8988T (cell line): ENCODE measurements at regions not wholly inside any gene's neighbourhood (a gene's known extent, or its start where the extent isn't known, plus 50 kb on each side); places are given as distances from the start of the nearest gene placed in this dataset.

Experiments
- DNase-seq: peaks from one replicate; pipeline ENCODE4 v3.0.0; 2011

DNA sequence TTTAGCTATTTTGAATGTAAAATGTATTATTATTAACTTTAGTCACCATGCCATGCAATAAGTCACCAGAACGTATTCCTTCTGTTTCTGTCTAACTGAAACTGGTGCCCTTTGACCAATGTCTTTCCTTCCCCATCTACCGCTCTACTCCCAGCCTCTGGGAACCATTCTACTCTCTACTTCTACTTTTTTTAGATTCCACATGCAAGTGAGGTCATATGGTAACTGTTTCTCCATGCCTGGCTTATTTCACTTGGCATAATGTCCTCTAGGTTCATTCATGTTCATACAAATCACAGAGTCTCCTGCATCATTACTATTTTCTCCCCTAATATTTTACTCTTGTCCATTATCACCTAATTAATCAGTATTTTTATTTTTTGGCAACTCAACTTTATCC lies 160.1 kb downstream of the TMX1 start:
- no peak for DNase-seq

DNA sequence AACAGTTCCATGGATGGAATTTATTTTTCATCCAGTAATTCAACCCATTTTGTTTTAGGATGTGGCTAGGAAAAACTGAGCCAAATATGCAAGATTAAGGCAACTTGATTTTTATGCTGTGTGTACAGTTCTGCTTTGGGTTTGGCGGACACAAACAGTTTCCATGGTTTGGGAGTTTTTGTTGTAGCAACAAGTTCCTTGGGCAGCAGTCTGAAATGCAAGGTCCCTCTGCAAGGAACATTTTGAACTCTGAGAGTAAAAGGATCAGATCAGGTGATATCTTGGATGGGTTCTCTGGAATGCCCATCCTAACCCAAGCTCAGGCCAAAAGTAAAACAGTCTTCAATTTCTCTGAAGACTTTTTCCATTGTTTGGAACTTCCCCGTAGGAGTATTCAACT lies 161.2 kb downstream of the TMX1 start:
- DNase-seq = no peak

DNA sequence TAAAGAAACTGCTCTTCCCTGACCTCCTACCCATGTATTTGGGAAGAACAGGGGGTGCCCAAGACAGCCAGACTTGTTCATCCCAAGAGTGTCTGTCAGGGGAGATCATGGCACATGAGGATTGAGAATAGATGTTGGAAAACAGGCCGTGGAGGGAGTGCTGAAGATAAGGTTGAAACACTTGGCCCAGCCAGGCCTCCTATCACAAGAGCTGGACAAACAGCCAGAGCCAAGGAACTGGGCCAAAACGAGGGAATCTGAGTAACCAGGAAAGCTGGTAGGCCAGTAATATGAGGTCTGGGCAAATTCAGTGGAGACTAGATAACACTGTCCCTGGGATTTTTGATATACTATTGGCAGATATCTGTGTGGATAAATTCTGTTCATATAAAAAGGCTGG lies 161.7 kb downstream of the TMX1 start:
- no peak for DNase-seq

DNA sequence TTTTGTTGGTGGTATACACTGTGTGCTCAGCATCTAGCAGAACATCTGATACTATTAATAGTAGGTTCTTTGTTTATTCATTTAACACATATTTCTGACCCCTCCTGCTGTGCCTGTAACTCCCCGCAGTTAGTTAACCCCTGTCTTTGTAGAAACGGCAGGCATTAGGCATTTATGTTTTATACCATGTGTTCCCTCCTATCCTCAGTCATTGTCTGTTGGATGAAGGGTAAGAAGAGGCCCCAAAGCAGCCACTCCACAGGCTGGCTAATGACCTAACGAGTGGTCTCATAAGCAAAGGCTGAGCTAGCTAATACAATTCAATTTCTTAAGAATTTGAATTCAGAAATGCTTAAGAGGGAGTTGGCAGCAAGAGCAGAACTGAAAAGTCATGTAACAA lies 170.8 kb downstream of the TMX1 start:
- DNase-seq = no peak

DNA sequence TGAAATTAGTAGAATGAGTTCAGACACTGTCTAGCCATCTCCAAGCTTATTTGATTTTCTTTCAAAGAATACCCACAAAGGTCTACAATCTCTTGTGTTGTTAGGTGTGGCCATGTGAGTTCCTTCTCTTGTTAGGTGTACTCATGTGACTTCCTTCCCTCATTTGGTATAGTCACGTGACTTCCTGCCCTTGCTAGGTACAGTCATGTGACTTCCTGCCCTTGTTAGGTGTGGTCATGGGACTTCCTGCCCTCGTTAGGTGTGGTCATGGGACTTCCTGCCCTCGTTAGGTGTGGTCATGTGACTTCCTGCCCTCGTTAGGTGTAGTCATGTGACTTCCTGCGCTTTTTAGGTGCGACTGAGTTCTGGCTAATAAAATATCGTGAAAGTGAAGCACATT lies 179.6 kb downstream of the TMX1 start:
- DNase-seq = no peak

DNA sequence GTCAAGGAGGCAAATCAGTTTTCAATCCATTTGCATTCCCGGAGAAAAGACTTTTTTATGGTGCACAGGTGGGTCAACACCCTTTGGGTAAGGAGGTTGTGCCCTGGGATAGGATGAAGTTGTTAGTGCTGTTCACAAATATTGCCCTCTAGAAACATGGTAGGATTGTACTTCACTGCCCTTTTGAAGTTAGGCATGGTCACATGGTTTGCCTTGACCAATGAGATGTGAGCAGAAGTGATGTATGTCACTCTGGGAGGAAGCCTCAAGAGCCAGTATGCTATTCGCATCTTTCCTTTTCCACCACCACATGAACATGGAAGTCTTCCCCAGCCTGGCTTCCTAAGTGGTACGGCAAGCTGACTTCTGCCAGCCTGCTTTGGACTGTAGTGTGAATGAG lies 182.7 kb downstream of the TMX1 start:
- no peak for DNase-seq

DNA sequence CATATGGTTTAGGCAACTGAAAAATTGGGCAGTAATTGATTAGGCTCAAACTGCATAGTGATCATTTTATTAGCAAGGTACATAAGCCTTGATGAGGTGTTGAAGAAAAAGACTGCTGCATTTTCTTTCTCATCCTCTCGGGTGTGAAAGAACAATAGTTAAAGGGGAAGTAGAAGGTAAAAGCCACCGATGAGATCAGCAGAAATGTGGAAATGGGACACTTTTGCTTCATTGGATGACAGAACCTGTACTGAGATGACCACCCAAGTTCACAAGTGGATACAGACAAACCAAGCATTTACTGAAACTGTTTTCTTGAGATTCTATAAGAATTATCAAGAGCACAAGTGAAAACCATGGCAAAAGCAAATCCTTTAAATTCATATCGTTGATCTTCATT lies 184.0 kb downstream of the TMX1 start:
- no peak for DNase-seq

DNA sequence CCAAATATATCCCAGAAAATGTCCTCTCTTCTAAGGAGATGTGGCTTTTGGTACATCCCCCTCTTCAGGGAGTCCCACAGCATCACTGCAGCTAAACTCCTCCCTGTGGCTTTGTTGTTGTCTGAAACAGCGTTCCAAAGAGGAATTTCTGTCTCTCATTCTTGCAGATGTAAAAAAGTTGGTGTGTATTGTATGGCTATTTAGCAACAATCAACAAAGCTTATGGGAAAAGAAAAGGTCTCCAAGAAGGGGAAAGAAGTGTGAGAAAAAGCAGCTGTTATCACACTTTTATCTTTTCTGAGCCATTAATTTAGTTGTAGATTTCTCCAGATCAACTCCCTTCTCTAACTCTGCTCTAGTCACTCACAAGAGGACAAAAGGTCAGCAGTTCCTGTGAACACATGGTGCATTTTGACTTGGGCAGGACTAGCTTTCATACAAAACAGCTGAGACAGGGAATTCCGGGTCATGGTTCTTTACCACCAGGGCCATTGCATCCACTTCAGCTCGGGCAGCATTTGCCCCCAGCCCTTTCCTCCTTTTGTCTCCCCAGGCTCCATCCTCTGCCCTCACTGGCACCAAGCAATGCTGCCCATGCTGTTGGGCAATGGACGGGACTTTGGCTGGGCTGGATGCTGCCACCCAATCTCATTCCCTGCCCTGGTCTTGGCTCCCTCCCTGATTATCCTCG lies 184.7 kb downstream of the TMX1 start:
- no peak for DNase-seq

DNA sequence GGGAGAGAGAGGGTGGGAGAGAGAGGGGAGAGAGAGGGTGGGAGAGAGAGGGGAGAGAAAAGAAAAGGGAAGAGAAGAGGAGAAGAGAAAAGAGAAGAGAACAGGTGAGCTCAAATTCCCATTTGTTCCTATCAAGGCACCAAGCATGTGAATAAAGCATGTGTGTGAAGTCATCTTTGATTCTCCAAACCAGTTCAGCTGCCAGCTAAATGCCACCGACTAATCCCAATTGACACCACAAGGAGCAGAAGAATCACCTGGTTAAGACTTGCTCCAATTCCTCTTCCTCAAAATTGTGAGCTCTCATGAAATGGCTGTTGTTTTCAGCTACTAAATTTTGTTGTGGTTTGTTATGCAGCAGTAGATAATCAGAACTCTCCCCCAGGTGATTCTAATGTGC lies 188.9 kb downstream of the TMX1 start:
- no peak for DNase-seq

DNA sequence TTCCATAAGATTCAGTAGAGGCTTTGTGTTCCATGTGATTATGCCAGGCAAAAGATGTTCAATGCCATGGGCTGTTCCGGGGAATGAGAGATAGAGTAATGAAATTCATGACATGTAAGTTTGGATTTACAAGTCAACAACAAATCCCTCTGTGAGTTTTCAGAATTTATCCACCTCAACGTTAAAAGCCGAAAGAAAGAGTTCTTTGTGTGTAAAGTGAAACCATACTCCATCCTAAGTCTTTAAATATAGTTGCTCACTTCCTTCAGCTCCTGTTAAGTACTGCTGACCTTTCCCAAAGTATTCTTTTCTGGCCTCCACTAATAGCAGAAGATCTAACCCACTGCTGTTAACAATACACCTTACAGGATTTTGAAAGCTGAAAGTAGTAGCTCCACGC lies 190.0 kb downstream of the TMX1 start:
- no peak for DNase-seq

DNA sequence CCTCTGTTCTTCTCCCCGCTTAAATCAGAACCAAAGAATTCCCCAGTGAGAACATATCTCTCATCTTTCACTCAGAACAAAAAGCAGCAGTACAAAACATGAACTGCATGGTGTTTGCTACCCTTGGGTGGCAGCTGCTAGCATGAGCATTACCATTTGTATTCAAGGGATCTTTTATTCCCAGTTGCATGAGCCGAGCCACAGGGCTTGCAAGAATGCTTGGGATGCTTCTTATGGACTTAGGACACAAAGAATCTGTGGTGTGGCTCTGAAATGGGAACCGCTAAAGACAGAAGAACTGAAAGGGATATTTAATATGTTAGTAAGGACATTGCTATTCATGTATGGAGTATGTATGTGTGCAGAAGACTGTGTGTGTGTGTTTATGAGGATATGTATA lies 190.6 kb downstream of the TMX1 start:
- no peak for DNase-seq

DNA sequence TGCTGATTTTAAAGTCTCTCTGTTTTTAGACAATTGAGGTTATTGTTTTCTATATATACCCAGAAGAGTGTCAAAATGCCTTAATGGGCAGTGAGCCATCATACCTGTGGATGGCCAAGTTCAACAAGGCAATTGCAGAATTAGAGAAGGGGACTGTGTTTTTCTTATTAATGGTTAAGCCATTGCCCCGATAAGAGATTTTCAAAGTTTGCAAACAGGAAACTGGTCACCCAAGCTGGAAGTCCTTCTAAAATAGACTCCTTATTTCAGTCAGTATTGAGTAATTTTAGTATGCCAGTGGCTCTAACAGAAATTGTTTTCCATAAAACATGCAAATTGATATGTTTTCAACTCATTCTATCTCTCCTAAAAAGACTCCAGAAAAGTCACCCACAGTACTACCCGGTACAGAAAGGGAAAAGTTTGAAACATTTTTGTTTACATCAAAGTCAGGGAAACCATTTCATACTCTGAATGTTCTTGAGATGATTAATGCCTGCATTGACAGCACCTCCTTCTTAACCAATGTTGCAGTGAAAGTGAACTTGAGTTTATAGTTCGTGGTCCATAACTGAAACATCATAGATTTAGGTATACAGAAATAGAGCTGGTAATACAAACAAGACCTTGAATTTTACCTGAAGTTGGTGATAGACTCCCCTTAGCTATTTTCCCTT lies 191.1 kb downstream of the TMX1 start:
- no peak for DNase-seq

DNA sequence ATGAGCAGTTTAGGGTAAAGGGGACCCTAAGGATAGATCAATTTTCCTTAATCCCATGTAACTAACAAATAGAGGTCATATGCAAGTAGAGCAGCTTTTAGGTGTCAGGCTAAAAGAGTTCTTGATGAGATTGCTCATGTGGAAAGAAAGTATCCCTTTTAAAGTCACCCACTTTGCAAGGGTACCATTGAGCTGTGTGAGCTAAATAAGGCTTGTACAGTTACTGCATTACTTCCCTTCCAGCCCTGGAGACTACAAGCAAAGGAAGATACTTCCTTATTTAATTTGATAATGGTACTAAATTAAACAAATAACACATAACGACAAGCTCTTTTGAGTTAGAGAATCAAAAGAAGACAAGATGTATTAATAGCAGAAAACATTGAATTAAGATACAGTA lies 191.7 kb downstream of the TMX1 start:
- DNase-seq = no peak

DNA sequence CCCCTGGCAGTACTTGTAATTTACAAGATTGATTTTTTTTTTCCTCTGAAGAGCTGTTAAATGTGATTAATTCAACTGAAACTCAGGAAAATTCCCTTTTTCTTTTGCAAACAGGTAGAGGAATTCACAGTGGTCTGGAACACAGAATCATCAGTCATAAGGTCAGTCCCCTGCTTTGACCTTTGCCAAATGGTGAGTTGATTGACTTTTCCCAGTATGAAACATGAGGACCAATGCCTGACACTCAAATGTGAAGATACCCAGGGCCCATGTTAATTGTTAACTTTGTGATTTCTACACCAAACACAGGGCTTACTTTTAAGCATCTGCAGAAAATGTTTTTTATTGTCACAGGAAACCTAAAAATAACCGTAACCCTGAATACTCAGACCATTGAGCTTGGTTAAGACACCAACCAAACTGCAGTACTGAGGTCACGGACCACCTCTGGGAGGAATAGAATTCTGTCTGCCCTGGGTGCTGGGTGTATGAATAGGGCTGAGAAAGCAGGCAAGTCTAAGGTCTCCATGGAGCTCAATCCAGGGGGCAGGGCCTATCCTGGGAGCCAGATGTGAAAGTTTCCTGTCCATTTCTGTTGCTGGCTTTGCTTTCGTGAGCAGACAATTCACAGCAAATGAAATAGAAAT lies 192.4 kb downstream of the TMX1 start:
- DNase-seq = no peak

DNA sequence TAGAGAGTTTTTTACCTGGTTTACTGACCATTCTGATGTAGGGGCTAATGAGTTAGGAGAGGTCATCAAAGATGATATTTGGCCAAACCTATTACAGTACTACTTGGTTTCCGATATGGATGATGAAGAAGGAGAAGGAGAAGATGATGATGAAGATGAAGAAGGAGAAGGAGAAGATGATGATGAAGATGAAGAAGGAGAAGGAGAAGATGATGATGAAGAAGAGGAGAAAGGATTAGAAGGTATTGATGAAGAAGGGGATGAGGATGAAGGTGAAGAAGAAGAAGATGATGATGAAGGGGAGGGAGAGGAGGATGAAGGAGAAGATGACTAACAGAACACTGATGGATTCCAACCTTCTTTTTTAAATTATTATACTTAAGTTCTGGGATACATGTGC lies 196.6 kb downstream of the TMX1 start:
- no peak for DNase-seq

DNA sequence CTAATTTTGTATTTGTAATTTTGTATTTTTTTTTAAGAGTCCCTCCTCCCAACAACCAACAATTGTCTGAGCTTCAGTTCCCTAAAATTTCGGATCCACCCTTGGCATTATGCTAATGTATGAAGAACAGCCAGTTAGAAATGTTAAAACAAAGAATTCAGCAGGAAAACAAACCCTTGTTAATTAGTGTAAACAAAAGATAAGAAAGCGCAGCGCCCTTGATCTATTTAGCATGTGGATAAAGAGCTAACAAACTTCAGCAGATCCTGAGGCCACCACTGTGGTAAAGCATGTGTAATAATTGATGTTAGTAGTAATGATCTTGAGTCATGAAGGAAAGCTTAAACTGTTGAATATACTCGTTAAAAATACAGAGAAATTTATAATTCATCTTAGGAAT lies 199.8 kb downstream of the TMX1 start:
- DNase-seq = no peak

DNA sequence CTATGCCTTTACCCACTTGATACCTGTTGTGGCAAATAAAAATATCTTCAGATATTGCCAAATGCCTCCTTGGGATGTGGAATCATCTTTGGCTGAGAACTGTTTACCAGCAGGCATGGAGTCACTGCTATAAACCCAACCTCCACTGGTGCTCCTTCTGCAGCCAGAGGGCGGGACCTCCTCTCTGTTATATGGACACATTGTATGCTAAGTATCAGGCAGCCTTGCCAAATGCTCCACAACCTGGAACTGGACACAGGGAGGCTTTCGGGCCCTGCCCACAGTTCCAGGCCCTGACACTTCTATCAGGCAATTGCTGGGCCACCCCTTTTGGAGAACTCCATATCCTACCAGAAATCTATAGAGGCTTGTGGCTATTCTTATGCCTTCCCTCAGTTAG lies 201.0 kb downstream of the TMX1 start:
- no peak for DNase-seq

DNA sequence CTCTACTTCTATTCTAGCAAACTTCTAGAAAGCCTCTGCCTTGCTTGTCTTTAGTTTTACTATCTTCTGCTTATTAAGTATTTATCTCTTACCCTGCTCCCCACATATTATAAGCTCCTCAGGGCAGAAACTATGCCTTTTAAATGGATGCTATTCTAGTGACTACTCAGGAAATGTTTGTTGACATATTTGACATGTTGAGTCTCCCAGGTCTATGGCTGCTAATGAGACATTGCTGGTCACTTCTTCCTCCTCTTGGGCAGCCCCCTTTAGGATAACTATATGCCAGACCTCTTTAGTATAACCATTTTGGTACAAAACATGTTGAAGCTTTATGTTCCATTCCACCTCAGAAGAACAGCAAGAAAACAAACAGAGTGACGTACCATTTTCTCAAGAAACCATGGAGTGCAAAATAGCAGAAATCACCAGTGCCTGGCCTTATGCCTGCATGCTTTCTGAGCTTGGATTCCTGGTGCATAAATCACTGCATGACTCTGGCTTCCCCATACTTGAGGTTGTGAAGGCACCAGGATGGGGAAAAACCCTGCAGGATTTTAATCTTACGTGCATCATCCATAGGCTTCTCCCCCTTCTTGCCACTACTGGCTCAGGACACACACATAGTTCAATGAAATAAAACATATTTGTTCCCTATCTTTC lies 202.6 kb downstream of the TMX1 start:
- no peak for DNase-seq

DNA sequence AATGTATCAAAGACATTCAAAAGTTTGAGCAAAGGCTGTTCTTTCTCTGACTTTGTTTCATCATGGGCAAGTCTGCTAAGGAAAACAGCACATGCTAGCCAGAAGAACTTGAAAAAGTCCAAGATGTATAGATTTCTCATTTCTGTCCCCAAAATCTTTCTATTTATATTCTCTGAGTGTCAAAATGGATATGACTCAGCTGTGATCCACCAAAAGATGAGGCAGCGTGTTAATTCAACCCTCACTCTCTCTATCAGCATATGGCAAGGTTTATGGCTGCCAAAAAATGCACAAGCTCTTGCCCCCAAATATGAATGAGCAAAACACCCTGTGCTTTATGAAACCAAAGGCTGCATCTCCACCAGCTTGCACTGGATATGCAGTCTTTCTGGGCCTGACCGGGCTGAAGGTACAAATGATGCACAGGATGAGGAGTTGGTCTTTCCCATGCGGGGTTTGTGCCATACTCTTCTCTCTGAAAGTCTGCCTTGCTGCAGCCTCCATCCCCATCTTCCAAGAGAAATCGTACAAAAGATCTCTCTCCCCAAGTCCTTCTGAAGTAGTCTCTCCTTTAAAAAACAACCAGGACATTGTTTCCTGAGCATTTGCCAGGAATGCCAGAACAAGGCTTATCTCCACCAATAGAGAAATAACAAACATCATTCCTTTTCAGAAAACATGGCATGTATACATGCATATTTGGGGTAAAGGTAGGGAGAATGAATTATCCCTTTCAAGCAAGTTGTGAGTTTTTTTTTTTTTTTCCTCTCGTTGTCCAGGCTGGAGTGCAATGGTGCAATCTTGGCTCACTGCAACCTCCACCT lies 203.4 kb downstream of the TMX1 start:
- DNase-seq = no peak

DNA sequence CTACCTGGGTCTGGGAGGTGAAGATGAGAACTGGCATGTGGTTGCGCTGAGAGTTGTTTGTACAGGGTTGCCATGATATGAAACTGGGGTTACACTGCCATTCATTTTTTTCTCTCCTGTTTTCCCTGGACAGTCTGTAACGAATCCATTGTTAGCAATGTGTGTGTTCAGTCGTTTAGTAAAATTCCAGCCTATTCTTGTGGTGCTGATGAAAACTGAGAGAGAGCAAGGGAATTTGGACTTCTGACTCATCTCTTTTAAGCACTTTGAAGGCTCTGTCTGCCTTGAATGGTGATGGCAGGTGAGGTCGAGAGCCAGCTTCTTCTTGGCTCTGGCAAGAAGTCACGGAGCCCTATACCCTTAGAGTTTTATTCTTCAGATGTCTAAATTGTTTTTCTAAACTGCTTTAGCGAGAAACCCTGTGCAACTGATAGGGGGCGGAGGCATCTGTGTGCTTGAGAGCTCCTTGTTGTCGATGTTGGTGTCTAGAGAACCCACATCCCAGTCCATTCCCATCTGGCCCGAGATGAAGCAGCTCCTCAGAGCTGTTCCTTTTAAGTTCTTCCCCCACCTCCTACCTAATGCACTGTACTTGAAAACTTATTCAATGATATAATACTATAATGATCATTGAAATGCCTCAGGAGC lies 204.4 kb downstream of the TMX1 start:
- no peak for DNase-seq

DNA sequence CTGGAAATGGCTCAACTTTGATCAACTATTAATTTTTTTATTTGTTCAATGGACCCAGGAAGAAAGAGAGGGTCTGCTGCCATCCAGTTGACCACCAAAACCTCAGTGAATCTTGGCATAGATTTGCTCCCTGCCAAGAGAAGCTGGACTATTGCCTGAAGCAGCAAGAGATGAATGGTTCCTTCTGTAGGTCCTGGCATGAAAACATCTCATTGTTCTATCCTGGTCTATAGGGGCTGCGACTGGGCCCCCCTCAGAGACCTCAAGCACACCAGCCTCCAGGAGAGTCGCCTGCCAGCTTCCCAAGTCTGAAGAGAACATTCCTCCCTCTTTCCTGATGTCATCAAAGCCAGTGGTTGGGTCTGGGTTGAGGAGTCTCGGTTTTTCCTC lies 204.9 kb downstream of the TMX1 start:
- no peak for DNase-seq

DNA sequence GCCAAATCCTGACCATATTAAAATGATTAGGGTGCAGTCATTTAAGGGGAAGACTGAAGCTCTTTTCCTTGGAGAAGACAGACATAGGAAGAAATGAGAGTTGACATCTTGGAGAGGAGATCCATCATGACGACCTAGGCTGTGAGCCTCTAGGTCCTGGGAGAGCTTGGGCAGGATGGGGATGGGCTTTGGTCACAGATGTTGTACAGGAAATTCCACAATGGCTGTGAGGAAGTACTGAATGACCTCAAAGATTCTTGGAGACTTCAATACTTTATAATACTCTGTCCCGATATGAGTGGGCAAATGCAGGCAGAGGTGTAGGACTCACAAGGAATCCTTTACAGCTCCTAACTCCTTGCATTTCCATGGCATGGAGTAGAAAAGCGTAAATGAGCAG lies 204.9 kb upstream of the FRMD6 start:
- no peak for DNase-seq

DNA sequence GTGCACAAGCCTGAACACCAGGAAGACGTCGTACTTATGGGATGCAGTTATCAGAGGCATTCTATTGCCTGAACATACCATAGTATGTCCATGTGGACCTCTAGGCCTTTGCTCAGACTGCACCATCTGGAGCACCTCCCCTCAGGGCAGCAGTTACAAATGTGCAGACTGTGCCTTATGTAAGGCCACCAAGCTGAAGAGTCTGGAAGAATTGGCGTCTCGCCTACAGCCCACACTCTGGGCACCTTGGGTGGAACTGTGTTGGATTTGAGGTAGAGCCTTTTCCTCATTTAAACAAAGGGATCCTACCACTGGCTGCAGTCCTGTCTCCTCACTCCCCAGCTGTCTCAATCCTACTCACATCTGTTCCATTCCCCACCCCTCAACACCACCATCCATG lies 204.3 kb upstream of the FRMD6 start:
- no peak for DNase-seq
